Middle frontal gyrus (tissue), 1 donor: ENCODE measurements at regions not wholly inside any gene's neighbourhood (a gene's known extent, or its start where the extent isn't known, plus 50 kb on each side); places are given as distances from the start of the nearest gene placed in this dataset.
A peak's percentile ranks its signal among the peaks of the same experiment; 100 is the strongest.

Experiments
- DNase-seq: peaks from one replicate; pipeline ENCODE4 v3.0.0-alpha.2; 2015; ENCODE audit warnings: low spot score; ENCODE audit errors: extremely low spot score

DNA sequence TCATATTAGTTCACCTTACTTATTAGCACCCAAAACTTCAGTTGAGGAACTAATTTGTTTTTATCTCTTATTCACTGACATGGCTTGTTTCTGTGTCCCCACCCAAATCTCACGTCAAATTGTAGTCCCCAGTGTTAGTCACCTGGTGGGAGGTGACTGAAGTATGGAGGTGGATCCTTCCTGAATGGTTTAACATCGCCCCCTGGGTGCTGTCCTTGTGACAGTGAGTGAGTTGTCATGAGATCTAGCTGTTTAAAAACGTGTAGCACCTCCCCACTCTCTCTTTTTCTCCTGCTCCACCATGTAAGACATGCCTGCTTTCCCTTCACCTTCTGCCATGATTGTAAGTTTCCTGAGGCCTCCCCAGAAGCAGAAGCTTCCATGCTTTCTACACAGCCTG lies 75.0 kb upstream of the HECTD2 start:
- no peak for DNase-seq

DNA sequence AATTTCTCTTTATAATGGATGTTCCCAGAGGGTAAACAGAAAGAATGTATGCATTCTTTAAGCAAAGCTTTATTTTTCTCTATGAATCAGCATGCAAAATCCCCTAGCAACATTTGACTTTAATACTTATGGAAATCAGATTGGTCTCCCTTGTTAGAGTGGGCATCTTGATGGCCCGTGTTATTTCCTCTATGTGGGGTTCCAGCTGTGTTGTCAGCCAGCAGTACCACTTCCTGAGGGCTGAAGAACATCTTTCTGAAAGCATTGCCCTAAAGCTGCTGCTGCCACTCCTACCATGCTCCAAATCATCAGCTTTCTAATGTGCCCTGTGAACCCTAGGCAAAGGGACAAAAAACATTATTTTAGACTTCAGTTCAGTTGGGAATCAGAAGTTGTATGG lies 70.4 kb upstream of the HECTD2 start:
- DNase-seq, result no peak

DNA sequence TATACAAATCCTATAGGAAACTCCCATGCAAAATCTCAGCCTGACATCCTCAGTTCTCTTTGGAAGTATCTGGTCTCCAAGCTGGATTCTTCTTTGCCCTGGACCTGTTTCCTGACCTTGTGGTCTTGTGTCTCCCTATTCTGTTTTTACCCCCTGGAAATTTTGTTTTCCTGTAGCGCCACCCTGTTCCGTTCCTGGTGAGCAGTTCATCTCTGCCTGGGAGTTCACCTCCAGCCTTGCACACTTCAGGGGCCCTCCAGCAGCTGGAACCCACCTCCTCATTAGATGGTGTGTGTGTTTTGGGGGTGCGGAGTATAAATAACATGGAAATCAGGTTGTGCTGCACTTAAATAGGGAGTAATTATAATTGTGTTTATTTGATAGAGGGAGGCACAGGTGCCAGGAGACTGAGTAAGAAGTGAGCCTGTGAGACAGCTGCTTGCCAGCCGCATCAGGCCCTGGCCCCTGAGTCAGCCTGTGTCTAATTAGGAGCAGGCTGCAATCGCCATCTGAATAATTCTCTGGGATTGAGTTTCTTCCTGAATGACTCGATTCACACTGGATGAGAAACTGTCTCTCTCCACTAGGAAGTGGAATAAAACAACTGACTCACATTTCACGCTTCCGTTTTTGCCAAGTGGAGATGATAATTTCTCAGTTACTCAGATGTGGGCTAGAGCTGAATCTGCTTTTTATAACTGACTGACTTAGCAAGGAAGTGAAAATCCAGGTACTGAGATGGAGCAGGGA lies 69.4 kb upstream of the HECTD2 start:
- peak; percentile 73 for DNase-seq

GRCh38 chr10:91341686-91342085 lies 68.5 kb upstream of the HECTD2 start:
- no peak for DNase-seq

DNA sequence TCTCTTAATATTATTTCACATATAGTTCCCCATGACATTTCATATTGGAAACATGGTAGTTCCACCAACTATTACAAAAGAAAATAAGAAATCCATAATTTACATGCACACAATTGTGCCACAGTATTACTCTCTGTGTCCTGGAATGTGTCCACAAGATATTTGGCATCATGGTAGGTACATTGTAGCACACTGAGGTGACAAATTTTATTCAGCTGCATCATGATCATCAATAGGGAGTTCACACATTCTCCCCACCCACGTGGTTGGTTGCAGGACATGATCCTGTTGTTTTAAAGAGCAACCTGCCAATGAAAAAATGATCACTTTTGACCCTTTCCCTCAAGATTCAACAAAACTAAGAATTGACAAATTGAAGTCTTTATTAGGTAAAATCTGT lies 67.1 kb upstream of the HECTD2 start:
- DNase-seq, result no peak

- DNase-seq, result no peak
Measured at GRCh38 chr10:91344117-91344856, 65.9 kb upstream of the HECTD2 start.

DNA sequence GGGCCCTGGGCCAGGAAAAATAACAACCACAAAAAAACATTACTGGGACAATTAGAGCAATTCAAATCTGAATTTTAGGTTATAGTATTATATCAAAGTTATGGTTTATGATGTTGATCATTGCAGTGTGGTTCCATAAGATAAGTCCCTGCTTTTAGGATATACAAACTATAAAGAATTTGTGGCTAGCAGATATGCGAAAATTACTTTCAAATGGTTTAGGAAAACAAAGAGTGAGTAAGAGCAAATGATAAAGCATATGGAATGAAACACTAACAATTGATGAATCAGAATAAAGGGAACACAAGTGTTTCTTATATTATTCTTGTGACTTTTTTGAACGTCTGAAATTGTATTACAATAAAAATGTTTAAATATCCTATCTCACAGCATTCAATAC lies 64.4 kb upstream of the HECTD2 start:
- no peak for DNase-seq

- no peak for DNase-seq
Measured at GRCh38 chr10:91347529-91347928, 62.6 kb upstream of the HECTD2 start.

DNA sequence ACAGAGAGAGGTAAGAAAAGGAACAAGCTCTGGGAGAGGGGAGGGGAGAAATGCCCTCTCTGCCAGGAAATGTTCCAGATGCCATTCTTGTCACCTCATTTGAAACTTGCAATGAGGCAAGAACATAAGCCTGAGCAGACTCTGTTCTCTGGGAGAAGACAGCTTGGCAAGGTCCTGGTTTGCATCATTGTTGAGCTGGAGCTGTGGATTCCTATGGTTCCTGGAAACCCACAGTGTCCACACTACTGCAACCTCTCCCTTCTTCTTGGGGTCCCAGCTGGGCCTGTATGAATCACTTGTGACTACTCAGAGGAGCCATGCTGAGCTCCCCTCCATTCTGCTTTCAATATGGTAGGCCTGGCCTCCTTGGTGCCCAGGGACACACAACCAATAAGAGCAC lies 60.8 kb upstream of the HECTD2 start:
- no peak for DNase-seq

DNA sequence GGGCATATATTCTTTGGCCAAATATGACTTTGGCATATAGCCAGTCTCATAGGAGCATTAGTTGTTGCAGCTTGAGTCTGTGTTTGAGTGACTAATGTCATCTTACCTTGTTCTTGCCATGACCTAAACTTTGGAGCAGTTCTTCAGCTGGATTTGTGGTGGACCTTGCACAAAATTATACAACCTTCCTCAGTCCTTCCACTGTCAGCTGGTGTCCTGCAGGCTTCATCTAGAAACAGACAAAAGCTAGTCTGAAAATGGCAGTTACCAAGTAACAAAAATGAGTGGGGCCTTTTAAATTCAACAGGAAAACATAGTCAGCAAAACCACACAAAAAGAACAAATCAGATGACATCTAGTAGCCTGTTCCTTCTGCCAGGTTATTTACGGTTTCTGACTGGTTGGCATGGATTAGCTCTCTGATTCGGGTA lies 59.5 kb upstream of the HECTD2 start:
- DNase-seq, result no peak

- no peak for DNase-seq
Measured at GRCh38 chr10:91352760-91353159, 57.4 kb upstream of the HECTD2 start.

GRCh38 chr10:91354166-91355075 lies 55.7 kb upstream of the HECTD2 start:
- DNase-seq, result no peak

GRCh38 chr10:91355998-91356397 lies 54.1 kb upstream of the HECTD2 start:
- no peak for DNase-seq

- no peak for DNase-seq
Measured at GRCh38 chr10:91357497-91357896, 52.6 kb upstream of the HECTD2 start.
